Activated T-helper 1 cell treated with anti-CD3 and anti-CD28 coated beads, Interleukin-12 subunit alpha, Interleukin-12 subunit beta, Interleukin-2, Interleukin-4 antibody, amounts not matched to agents 30 ng/mL and 10 ng/mL and 1 ng/mL, durations not matched to agents 14 hours and 24 hours and 36 hours (primary cell): ENCODE measurements at regions not wholly inside any gene's neighbourhood (a gene's known extent, or its start where the extent isn't known, plus 50 kb on each side); places are given as distances from the start of the nearest gene placed in this dataset.

Experiments used
- DNase-seq: peaks from one replicate; pipeline ENCODE4 v3.0.0; 2021; ENCODE audit warnings: low spot score
- H3K27ac Mint-ChIP-seq: one replicate; pipeline ENCODE4 v1.8.0; 2021; ENCODE audit warnings: mild to moderate bottlenecking, mixed read lengths
- H3K27me3 Mint-ChIP-seq: one replicate; pipeline ENCODE4 v1.8.0; 2022; ENCODE audit warnings: mild to moderate bottlenecking, moderate library complexity, mixed read lengths; ENCODE audit not compliant: insufficient read depth
- H3K36me3 Mint-ChIP-seq: one replicate; pipeline ENCODE4 v1.8.0; 2021; ENCODE audit warnings: low read depth, mixed read lengths
- H3K4me1 Mint-ChIP-seq: one replicate; pipeline ENCODE4 v1.8.0; 2021; ENCODE audit warnings: low read depth, mixed read lengths
- H3K4me3 Mint-ChIP-seq: one replicate; pipeline ENCODE4 v1.8.0; 2021; ENCODE audit warnings: mild to moderate bottlenecking, moderate library complexity, mixed read lengths
- H3K9me3 Mint-ChIP-seq: one replicate; pipeline ENCODE4 v1.8.0; 2021; ENCODE audit warnings: mixed read lengths
- intact Hi-C: fragments of 100-400 bp; cut with micrococcal nuclease; formaldehyde crosslinking; loops from one replicate; pipeline ENCODE4 v1.15.1; 2024

GRCh38 chr13:106361621-106362020, 173.8 kb downstream of the EFNB2 start:
- Mint-ChIP-seq H3K4me3 (no peak overlapping the region), H3K4me1 (no peaks in the 10 kb centered on the region), H3K27ac (no peak overlapping the region), H3K27me3 (no peaks in the 10 kb centered on the region), H3K9me3 (peaks cover 5% of the 10 kb centered on the region), H3K36me3 (no peaks in the 10 kb centered on the region)
- no peak for DNase-seq
- intact Hi-C loops, result no loop called here

- H3K27me3 Mint-ChIP-seq, result no peaks in the 10 kb centered on the region
- H3K9me3 Mint-ChIP-seq, result no peaks in the 10 kb centered on the region
- H3K27ac Mint-ChIP-seq, result no peak overlapping the region
- no peaks in the 10 kb centered on the region for H3K36me3 Mint-ChIP-seq
- intact Hi-C loops, result no loop called here
- H3K4me1 Mint-ChIP-seq, result no peaks in the 10 kb centered on the region
- no peak for DNase-seq
- H3K4me3 Mint-ChIP-seq, result no peak overlapping the region
These were observed 178.3 kb downstream of the EFNB2 start for GRCh38 chr13:106357198-106357597.

GRCh38 chr13:106355866-106356265, 179.6 kb downstream of the EFNB2 start:
- no peaks in the 10 kb centered on the region for H3K4me1 Mint-ChIP-seq
- no peak overlapping the region for H3K4me3 Mint-ChIP-seq
- intact Hi-C loops, result no loop called here
- no peaks in the 10 kb centered on the region for H3K9me3 Mint-ChIP-seq
- no peak for DNase-seq
- H3K27me3 Mint-ChIP-seq, result peaks cover under 1% of the 10 kb centered on the region
- H3K36me3 Mint-ChIP-seq, result no peaks in the 10 kb centered on the region
- no peak overlapping the region for H3K27ac Mint-ChIP-seq

GRCh38 chr13:106354961-106355360, 180.5 kb downstream of the EFNB2 start:
- H3K36me3 Mint-ChIP-seq, result no peaks in the 10 kb centered on the region
- intact Hi-C loops, result no loop called here
- H3K9me3 Mint-ChIP-seq, result no peaks in the 10 kb centered on the region
- H3K4me3 Mint-ChIP-seq, result no peak overlapping the region
- H3K27ac Mint-ChIP-seq, result no peak overlapping the region
- no peak for DNase-seq
- H3K27me3 Mint-ChIP-seq, result peaks cover 4% of the 10 kb centered on the region
- H3K4me1 Mint-ChIP-seq, result no peaks in the 10 kb centered on the region

GRCh38 chr13:106352850-106353249, 182.6 kb downstream of the EFNB2 start:
- Mint-ChIP-seq H3K4me1 (no peaks in the 10 kb centered on the region), H3K9me3 (no peaks in the 10 kb centered on the region), H3K27me3 (peaks cover 16% of the 10 kb centered on the region), H3K4me3 (no peak overlapping the region), H3K36me3 (no peaks in the 10 kb centered on the region), H3K27ac (no peak overlapping the region)
- intact Hi-C loops, result no loop called here
- DNase-seq, result no peak

GRCh38 chr13:106351251-106351650, 184.2 kb downstream of the EFNB2 start:
- H3K4me1 Mint-ChIP-seq, result no peaks in the 10 kb centered on the region
- H3K9me3 Mint-ChIP-seq, result no peaks in the 10 kb centered on the region
- intact Hi-C loops, result no loop called here
- H3K4me3 Mint-ChIP-seq, result no peak overlapping the region
- DNase-seq, result no peak
- no peaks in the 10 kb centered on the region for H3K36me3 Mint-ChIP-seq
- H3K27me3 Mint-ChIP-seq, result peaks cover 16% of the 10 kb centered on the region
- H3K27ac Mint-ChIP-seq, result no peak overlapping the region

- Mint-ChIP-seq H3K27me3 (peaks cover 16% of the 10 kb centered on the region), H3K9me3 (no peaks in the 10 kb centered on the region), H3K4me1 (no peaks in the 10 kb centered on the region), H3K4me3 (no peak overlapping the region), H3K36me3 (no peaks in the 10 kb centered on the region), H3K27ac (no peak overlapping the region)
- intact Hi-C loops, result no loop called here
- no peak for DNase-seq
These were observed 185.3 kb downstream of the EFNB2 start for GRCh38 chr13:106350208-106350607.

GRCh38 chr13:106349080-106349931, 186.2 kb downstream of the EFNB2 start:
- H3K4me3 Mint-ChIP-seq, result no peak overlapping the region
- H3K27me3 Mint-ChIP-seq, result peaks cover 16% of the 10 kb centered on the region
- H3K27ac Mint-ChIP-seq, result no peak overlapping the region
- H3K36me3 Mint-ChIP-seq, result no peaks in the 10 kb centered on the region
- no peak for DNase-seq
- intact Hi-C loops, result loop anchor here (5.0 kb wide), 1 partner anchor 183 kb away; no protein-coding TSS in a partner anchor
- no peaks in the 10 kb centered on the region for H3K4me1 Mint-ChIP-seq
- no peaks in the 10 kb centered on the region for H3K9me3 Mint-ChIP-seq

GRCh38 chr13:106348075-106348840, 187.2 kb downstream of the EFNB2 start:
- Mint-ChIP-seq H3K36me3 (no peaks in the 10 kb centered on the region), H3K4me1 (no peaks in the 10 kb centered on the region), H3K9me3 (no peaks in the 10 kb centered on the region)

GRCh38 chr13:106344342-106344741, 191.1 kb downstream of the EFNB2 start:
- H3K36me3 Mint-ChIP-seq, result no peaks in the 10 kb centered on the region
- intact Hi-C loops, result no loop called here
- H3K4me3 Mint-ChIP-seq, result no peak overlapping the region
- no peaks in the 10 kb centered on the region for H3K4me1 Mint-ChIP-seq
- H3K27me3 Mint-ChIP-seq, result peaks cover 7% of the 10 kb centered on the region
- H3K9me3 Mint-ChIP-seq, result peaks cover 13% of the 10 kb centered on the region
- DNase-seq, result no peak
- no peak overlapping the region for H3K27ac Mint-ChIP-seq

More at GRCh38 chr13:106348075-106348840, 187.2 kb downstream of the EFNB2 start:
- intact Hi-C loops, result loop anchor here (5.0 kb wide), 1 partner anchor 184 kb away; no protein-coding TSS in a partner anchor
- H3K27ac Mint-ChIP-seq, result no peak overlapping the region
- no peak for DNase-seq
- H3K4me3 Mint-ChIP-seq, result no peak overlapping the region
- peaks cover 16% of the 10 kb centered on the region for H3K27me3 Mint-ChIP-seq

- intact Hi-C loops, result no loop called here
These were observed 191.6 kb downstream of the EFNB2 start for GRCh38 chr13:106343836-106344235.

GRCh38 chr13:106340249-106340648, 195.2 kb downstream of the EFNB2 start:
- H3K9me3 Mint-ChIP-seq, result peaks cover 13% of the 10 kb centered on the region
- H3K27ac Mint-ChIP-seq, result no peak overlapping the region
- no peaks in the 10 kb centered on the region for H3K36me3 Mint-ChIP-seq
- no peaks in the 10 kb centered on the region for H3K27me3 Mint-ChIP-seq
- no peaks in the 10 kb centered on the region for H3K4me1 Mint-ChIP-seq
- no peak overlapping the region for H3K4me3 Mint-ChIP-seq
- no peak for DNase-seq
- intact Hi-C loops, result no loop called here

More at GRCh38 chr13:106343836-106344235, 191.6 kb downstream of the EFNB2 start:
- no peaks in the 10 kb centered on the region for H3K36me3 Mint-ChIP-seq
- H3K4me1 Mint-ChIP-seq, result no peaks in the 10 kb centered on the region
- H3K27me3 Mint-ChIP-seq, result peaks cover 4% of the 10 kb centered on the region
- no peak overlapping the region for H3K4me3 Mint-ChIP-seq
- DNase-seq, result no peak
- H3K27ac Mint-ChIP-seq, result no peak overlapping the region
- peaks cover 13% of the 10 kb centered on the region for H3K9me3 Mint-ChIP-seq
